ENCODE measurements at regions not wholly inside any gene's neighbourhood (a gene's known extent, or its start where the extent isn't known, plus 50 kb on each side); places are given as distances from the start of the nearest gene placed in this dataset.

GRCh38 chr11:112596324-112596723 is 335.7 kb upstream of the PLET1 start:
- DNase-seq (ENCODE audit: low spot score), result no peak
- no peak for TF ChIP-seq CTCF (IDR thresholded peaks at IDR 0.05)
- no peaks in the 10 kb centered on the region for H3K27me3 Mint-ChIP-seq (ENCODE audit: low read depth)
- H3K36me3 Mint-ChIP-seq (ENCODE audit: low read depth), result no peaks in the 10 kb centered on the region
- no peak overlapping the region for H3K4me3 Mint-ChIP-seq (ENCODE audit: unreplicated experiment)
- H3K4me1 Mint-ChIP-seq (ENCODE audit: low read depth), result no peaks in the 10 kb centered on the region
- peaks cover 8% of the 10 kb centered on the region for H3K9me3 Mint-ChIP-seq (ENCODE audit: low read depth)
- H3K27ac Mint-ChIP-seq (ENCODE audit: unreplicated experiment), result no peak overlapping the region

- DNase-seq (ENCODE audit: low spot score), result no peak
- Mint-ChIP-seq H3K4me3 (ENCODE audit: unreplicated experiment) (no peak overlapping the region), H3K36me3 (ENCODE audit: low read depth) (no peaks in the 10 kb centered on the region), H3K27ac (ENCODE audit: unreplicated experiment) (no peak overlapping the region), H3K4me1 (ENCODE audit: low read depth) (no peaks in the 10 kb centered on the region), H3K27me3 (ENCODE audit: low read depth) (no peaks in the 10 kb centered on the region), H3K9me3 (ENCODE audit: low read depth) (peaks cover 8% of the 10 kb centered on the region)
- TF ChIP-seq CTCF (IDR thresholded peaks at IDR 0.05), result no peak
Observed at GRCh38 chr11:112597286-112597790, 336.7 kb upstream of the PLET1 start.

- Mint-ChIP-seq H3K9me3 (ENCODE audit: low read depth) (peaks cover 7% of the 10 kb centered on the region), H3K4me1 (ENCODE audit: low read depth) (no peaks in the 10 kb centered on the region), H3K27ac (ENCODE audit: unreplicated experiment) (no peak overlapping the region), H3K4me3 (ENCODE audit: unreplicated experiment) (no peak overlapping the region), H3K27me3 (ENCODE audit: low read depth) (no peaks in the 10 kb centered on the region), H3K36me3 (ENCODE audit: low read depth) (no peaks in the 10 kb centered on the region)
- no peak for DNase-seq (ENCODE audit: low spot score)
- no peak for TF ChIP-seq CTCF (IDR thresholded peaks at IDR 0.05)
Observed at GRCh38 chr11:112599265-112599664, 338.6 kb upstream of the PLET1 start.

- no peaks in the 10 kb centered on the region for H3K27me3 Mint-ChIP-seq (ENCODE audit: low read depth)
- no peak for TF ChIP-seq CTCF (IDR thresholded peaks at IDR 0.05)
- DNase-seq (ENCODE audit: low spot score), result no peak
Observed at GRCh38 chr11:112599856-112600533, 339.3 kb upstream of the PLET1 start.

GRCh38 chr11:112605093-112605666 is 344.5 kb upstream of the PLET1 start:
- no peak for DNase-seq (ENCODE audit: low spot score)
- no peak overlapping the region for H3K27ac Mint-ChIP-seq (ENCODE audit: unreplicated experiment)
- peaks cover 2% of the 10 kb centered on the region for H3K27me3 Mint-ChIP-seq (ENCODE audit: low read depth)
- no peak overlapping the region for H3K4me3 Mint-ChIP-seq (ENCODE audit: unreplicated experiment)
- no peaks in the 10 kb centered on the region for H3K4me1 Mint-ChIP-seq (ENCODE audit: low read depth)
- no peaks in the 10 kb centered on the region for H3K9me3 Mint-ChIP-seq (ENCODE audit: low read depth)
- H3K36me3 Mint-ChIP-seq (ENCODE audit: low read depth), result no peaks in the 10 kb centered on the region
- TF ChIP-seq CTCF (IDR thresholded peaks at IDR 0.05), result no peak

More at GRCh38 chr11:112599856-112600533, 339.3 kb upstream of the PLET1 start:
- H3K9me3 Mint-ChIP-seq (ENCODE audit: low read depth), result peaks cover under 1% of the 10 kb centered on the region
- no peaks in the 10 kb centered on the region for H3K36me3 Mint-ChIP-seq (ENCODE audit: low read depth)
- H3K4me1 Mint-ChIP-seq (ENCODE audit: low read depth), result no peaks in the 10 kb centered on the region
- H3K4me3 Mint-ChIP-seq (ENCODE audit: unreplicated experiment), result no peak overlapping the region
- no peak overlapping the region for H3K27ac Mint-ChIP-seq (ENCODE audit: unreplicated experiment)

All from chondrocyte (in vitro differentiated cells).